NCI-H1694 (cell line): ENCODE measurements at regions not wholly inside any gene's neighbourhood (a gene's known extent, or its start where the extent isn't known, plus 50 kb on each side); places are given as distances from the start of the nearest gene placed in this dataset.

ENCODE experiments used
- DNase-seq: peaks from one replicate; lab custom pipeline; 2025; lab: John Stamatoyannopoulos, UW

- DNase-seq = no peak
Measured at GRCh38 chr9:109945573-109945972, 165.6 kb downstream of the PALM2AKAP2 start.

DNA sequence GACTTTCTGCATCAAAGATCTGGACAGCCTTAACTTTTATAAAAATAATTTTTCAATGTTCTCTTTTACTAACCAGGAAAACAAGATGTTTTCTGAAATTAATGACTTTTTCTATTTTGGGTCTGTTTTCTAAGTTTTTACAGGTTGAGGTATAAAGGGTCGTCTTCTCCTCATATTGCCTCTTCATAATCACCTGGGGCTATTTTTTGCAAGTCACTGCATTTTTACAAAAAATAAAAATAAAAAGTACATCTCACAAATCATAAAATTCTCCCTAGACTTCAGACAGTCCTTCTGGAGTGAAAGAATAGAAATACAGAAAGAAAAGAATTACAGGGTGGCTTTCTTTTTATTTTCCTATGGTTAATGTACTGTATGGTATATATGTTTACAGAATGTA lies 168.5 kb downstream of the PALM2AKAP2 start:
- DNase-seq = no peak

DNA sequence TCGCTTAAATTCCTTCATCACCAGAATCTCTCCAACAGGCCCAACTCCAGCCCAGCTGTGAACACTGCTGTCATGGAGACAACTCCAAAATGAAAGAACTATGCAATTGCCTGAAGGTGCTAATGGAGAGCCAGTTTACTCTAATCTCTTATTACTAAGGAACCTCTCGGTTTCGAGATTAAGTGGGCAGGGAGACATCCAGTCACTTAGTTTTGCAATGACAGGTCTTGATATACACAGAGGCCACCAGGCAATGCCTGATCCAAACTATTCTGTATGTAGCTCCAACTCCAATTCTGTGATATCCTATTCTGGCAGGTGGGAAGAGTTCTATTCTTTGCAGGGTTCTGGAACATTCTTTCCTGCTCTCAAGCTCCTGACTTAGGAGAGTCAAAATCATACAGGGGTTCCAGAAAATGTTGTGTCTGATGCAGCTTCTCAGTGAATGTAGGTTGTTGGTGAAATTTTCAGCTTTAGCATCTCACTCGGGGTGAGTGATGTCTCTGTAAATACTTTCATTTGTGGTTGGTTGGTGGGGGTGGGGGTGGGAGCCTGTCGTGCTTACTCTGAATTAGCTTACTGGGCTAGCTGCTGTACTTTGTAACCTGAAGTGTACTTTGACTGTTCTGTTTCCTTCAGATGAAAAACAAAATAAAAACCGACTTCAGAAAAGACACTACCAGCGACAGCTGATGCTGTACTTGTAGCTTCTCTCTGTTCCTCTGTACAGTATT lies 170.9 kb downstream of the PALM2AKAP2 start:
- no peak for DNase-seq

- DNase-seq = no peak
Measured at GRCh38 chr9:109953300-109953699, 173.3 kb downstream of the PALM2AKAP2 start.

DNA sequence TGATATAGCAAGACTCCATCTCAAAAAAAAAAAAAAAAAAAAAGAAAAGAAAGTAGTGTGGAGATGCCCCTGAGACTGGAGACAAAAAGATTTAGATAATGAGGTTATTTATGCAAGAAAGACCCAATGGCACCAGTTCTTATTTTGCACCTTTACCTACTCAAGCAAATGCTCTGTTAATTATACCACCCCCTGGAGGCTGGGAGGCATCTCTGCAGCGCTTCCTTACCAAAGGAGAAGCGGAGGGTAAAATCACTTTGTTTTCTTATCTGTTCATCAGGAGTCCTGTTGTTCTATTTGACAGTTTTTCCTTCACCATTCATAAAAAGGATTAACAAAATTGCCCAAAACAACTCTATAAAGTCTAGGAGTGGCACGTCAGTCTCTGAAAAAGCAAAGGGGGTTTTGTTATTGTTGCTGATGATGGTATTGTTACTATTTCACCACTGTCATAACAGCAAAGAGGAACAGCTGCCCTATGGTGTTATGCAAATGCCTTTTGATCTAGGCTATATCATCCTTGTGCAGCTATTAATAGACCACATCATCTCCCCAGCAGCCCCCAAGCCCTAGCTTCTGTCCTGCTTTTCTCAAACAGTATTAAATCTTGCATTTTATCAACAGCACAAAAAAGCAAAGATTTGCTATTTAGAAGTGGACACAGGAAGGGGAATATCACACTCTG lies 174.0 kb downstream of the PALM2AKAP2 start:
- no peak for DNase-seq

- DNase-seq = peak; percentile 26
Measured at GRCh38 chr9:109956717-109957440, 176.9 kb downstream of the PALM2AKAP2 start.

- no peak for DNase-seq
Measured at GRCh38 chr9:109959679-109960078, 179.7 kb downstream of the PALM2AKAP2 start.

GRCh38 chr9:109961626-109962025 lies 181.6 kb downstream of the PALM2AKAP2 start:
- no peak for DNase-seq

DNA sequence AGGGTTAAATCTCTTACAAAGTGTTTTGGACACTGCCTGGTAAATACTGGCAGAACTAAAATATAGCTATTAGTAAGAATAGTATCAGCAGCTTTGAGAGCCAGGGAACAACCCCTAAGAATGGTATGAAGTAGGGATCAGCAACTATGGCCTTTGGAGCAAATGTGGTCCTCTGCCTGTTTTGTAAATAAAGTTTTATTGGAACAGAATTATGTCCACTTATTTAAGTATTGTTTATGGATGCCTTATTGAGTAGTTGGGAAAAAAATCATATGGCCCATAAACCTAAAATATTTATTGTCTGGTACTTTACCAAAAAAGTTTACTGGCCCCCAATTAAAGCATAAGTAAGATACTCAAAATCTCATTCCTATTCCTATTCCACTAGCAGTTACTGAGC lies 182.2 kb downstream of the PALM2AKAP2 start:
- no peak for DNase-seq

- no peak for DNase-seq
Measured at GRCh38 chr9:109963079-109963478, 183.1 kb downstream of the PALM2AKAP2 start.

GRCh38 chr9:109966643-109967368 lies 186.8 kb downstream of the PALM2AKAP2 start:
- no peak for DNase-seq

- DNase-seq = no peak
Measured at GRCh38 chr9:109967651-109968642, 187.9 kb downstream of the PALM2AKAP2 start.

- no peak for DNase-seq
Measured at GRCh38 chr9:109969011-109969410, 189.0 kb downstream of the PALM2AKAP2 start.

DNA sequence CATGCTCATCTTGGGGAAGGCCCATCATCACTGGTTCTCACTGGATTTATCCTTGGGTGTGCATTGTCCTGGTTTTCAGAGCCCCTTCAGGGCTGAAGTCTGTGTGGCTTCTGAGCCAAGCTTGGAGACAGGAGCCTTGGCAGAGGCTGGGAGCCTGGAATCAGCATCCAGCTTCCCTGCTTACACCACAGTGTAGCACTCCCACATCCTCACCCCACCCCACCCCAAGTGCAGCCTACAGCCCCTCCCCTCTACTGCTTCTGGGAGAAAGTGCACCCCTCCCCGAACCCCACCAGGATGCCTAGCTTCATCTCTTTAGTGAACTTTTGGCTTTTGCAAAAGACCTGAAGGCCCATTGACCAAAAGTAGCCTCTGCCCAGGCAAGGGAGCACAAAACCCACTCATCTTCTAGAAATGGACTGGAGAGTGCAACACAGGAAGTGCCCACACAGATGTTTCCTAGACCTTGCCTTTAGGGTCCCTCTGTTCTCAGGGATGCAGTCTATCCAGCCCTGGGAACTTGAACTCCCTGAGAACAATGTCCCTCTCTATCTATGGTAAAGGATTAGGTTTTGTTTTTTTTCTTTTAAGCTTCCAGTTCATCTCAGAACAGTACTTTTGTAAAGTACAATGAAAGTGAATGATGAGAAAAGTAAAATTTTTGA lies 189.7 kb downstream of the PALM2AKAP2 start:
- no peak for DNase-seq

GRCh38 chr9:109971226-109971625 lies 191.2 kb downstream of the PALM2AKAP2 start:
- DNase-seq = no peak

GRCh38 chr9:109972026-109972882 lies 192.3 kb downstream of the PALM2AKAP2 start:
- DNase-seq = no peak

GRCh38 chr9:109973336-109973735 lies 193.3 kb downstream of the PALM2AKAP2 start:
- no peak for DNase-seq

- DNase-seq = no peak
Measured at GRCh38 chr9:109974143-109974917, 194.3 kb downstream of the PALM2AKAP2 start.

DNA sequence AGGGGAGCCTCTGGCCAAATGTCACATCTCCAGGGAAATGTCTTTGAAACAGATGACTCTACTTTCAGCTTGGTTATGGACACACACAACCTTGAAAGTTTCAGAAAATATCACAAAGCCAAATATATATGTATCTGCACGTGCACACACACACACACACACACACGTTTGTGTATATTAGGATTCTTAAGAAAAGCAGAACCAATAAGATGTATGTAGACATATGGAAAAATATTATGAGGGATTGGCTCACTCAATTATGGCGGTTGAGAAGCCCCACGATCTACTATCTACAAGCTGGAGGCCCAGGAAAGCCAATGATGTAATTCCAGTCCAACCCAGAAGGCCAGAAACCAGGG lies 194.9 kb downstream of the PALM2AKAP2 start:
- DNase-seq = no peak
